ENCODE measurements at regions not wholly inside any gene's neighbourhood (a gene's known extent, or its start where the extent isn't known, plus 50 kb on each side); places are given as distances from the start of the nearest gene placed in this dataset.

- Histone ChIP-seq H3K27me3 (ENCODE audit: control insufficient read depth in 2 of 2, insufficient read depth in 2 of 2, low read length in 2 of 2) (no peaks in the 10 kb centered on the region), H3K79me2 (ENCODE audit: insufficient read depth, low read length) (no peaks in the 10 kb centered on the region), H3K4me1 (ENCODE audit: control insufficient read depth in 1 of 2, insufficient read depth in 2 of 2, low read length in 2 of 2) (no peaks in the 10 kb centered on the region), H4K20me1 (ENCODE audit: insufficient read depth, low read length) (no peaks in the 10 kb centered on the region), H3K9ac (ENCODE audit: insufficient read depth, low read length, poor library complexity, severe bottlenecking) (no peak overlapping the region), H3K4me3 (replicated peaks in 1 of 3; ENCODE audit: low read depth in 2 of 3, low read length in 3 of 3) (no peak overlapping the region), H3K36me3 (replicated peaks in 1 of 2; ENCODE audit: control insufficient read depth in 1 of 2, insufficient read depth in 2 of 2, low read length in 2 of 2) (no peaks in the 10 kb centered on the region), H3K27ac (ENCODE audit: low read depth in 1 of 2, low read length in 2 of 2) (no peak overlapping the region), H3K4me2 (replicated peaks; ENCODE audit: extremely low read depth, low read length, poor library complexity, severe bottlenecking) (no peak overlapping the region), H2AFZ (ENCODE audit: insufficient read depth, low read depth, low read length, poor library complexity, severe bottlenecking) (no peak overlapping the region), H3K9me3 (replicated peaks in 1 of 2; ENCODE audit: control insufficient read depth in 1 of 2, insufficient read depth in 1 of 2, low read length in 2 of 2) (no peaks in the 10 kb centered on the region)
- DNase-seq = no peak
- Mint-ChIP-seq H3K9me3 (peaks cover 0 to 3% (median 1%) of the 10 kb centered on the region in 7 donors), H3K4me1 (no peaks in the 10 kb centered on the region), H3K36me3 (no peaks in the 10 kb centered on the region), H3K27me3 (ENCODE audit: low read depth in 3 of 3) (no peaks in the 10 kb centered on the region), H3K27ac (no peak overlapping the region), H3K4me3 (no peak overlapping the region)
- intact Hi-C loops (cut with micrococcal nuclease) = no loop called here
- WGBS (ENCODE audit: insufficient coverage) = 80% methylated on average over 1 of the region's 2 CpGs
- TF ChIP-seq CTCF (IDR thresholded peaks at IDR 0.05) = no peak
These were observed 195.2 kb upstream of the CHODL start for GRCh38 chr21:18049461-18049860.

GRCh38 chr21:18041012-18041411, 203.6 kb upstream of the CHODL start:
- Mint-ChIP-seq H3K27ac (no peak overlapping the region), H3K9me3 (no peaks in the 10 kb centered on the region), H3K4me1 (no peaks in the 10 kb centered on the region), H3K4me3 (no peak overlapping the region), H3K27me3 (ENCODE audit: low read depth in 3 of 3) (peaks cover 0 to 2% (median 0%) of the 10 kb centered on the region in 3 donors), H3K36me3 (no peaks in the 10 kb centered on the region)
- no peak overlapping the region for H2AFZ ChIP-seq (ENCODE audit: insufficient read depth, low read depth, low read length, poor library complexity, severe bottlenecking)
- H3K4me1 ChIP-seq (ENCODE audit: control insufficient read depth in 1 of 2, insufficient read depth in 2 of 2, low read length in 2 of 2) = no peaks in the 10 kb centered on the region
- no peak overlapping the region for H3K4me3 ChIP-seq (replicated peaks in 1 of 3; ENCODE audit: low read depth in 2 of 3, low read length in 3 of 3)
- no peak for DNase-seq
- no peak overlapping the region for H3K9ac ChIP-seq (ENCODE audit: insufficient read depth, low read length, poor library complexity, severe bottlenecking)
- H3K4me2 ChIP-seq (replicated peaks; ENCODE audit: extremely low read depth, low read length, poor library complexity, severe bottlenecking) = no peak overlapping the region
- no peaks in the 10 kb centered on the region for H3K79me2 ChIP-seq (ENCODE audit: insufficient read depth, low read length)
- TF ChIP-seq CTCF (IDR thresholded peaks at IDR 0.05) = no peak
- no peaks in the 10 kb centered on the region for H3K27me3 ChIP-seq (ENCODE audit: control insufficient read depth in 2 of 2, insufficient read depth in 2 of 2, low read length in 2 of 2)
- no peaks in the 10 kb centered on the region for H4K20me1 ChIP-seq (ENCODE audit: insufficient read depth, low read length)
- no peak overlapping the region for H3K27ac ChIP-seq (ENCODE audit: low read depth in 1 of 2, low read length in 2 of 2)
- no peaks in the 10 kb centered on the region for H3K9me3 ChIP-seq (replicated peaks in 1 of 2; ENCODE audit: control insufficient read depth in 1 of 2, insufficient read depth in 1 of 2, low read length in 2 of 2)
- intact Hi-C loops (cut with micrococcal nuclease) = no loop called here
- WGBS (ENCODE audit: insufficient coverage) = 0% methylated on average over 1 of the region's 3 CpGs
- H3K36me3 ChIP-seq (replicated peaks in 1 of 2; ENCODE audit: control insufficient read depth in 1 of 2, insufficient read depth in 2 of 2, low read length in 2 of 2) = no peaks in the 10 kb centered on the region

Data from CD14-positive monocyte (primary cell).